OCI-LY7 (cell line): ENCODE measurements at regions not wholly inside any gene's neighbourhood (a gene's known extent, or its start where the extent isn't known, plus 50 kb on each side); places are given as distances from the start of the nearest gene placed in this dataset.
A peak's percentile ranks its signal among the peaks of the same experiment; 100 is the strongest.

Experiments
- BruUV-seq: library from RNA; stranded (reverse); fragments of 400-500 nt; replicated peaks from 2 replicates; lab custom pipeline; 2021; lab: Mats Ljungman, UMichigan
- CTCF ChIA-PET: fragments of 300-600 bp; sonication (Branson Sonifier 250); formaldehyde crosslinking; loops from one replicate; lab custom pipeline; 2022; ENCODE audit warnings: antibody characterized with exemption; ENCODE audit not compliant: unreplicated experiment; lab: Charles Lee
- POLR2A ChIA-PET: fragments of 300-600 bp; sonication (Branson Sonifier 250); formaldehyde crosslinking; loops from one replicate; lab custom pipeline; 2022; ENCODE audit warnings: antibody characterized with exemption; lab: Charles Lee
- DNase-seq: peaks from one replicate; pipeline ENCODE4 v3.0.0-alpha.2; 2015; ENCODE audit warnings: low spot score
- H2AFZ ChIP-seq: fragments of 200-600 bp; sonication (generic), shearing (Covaris generic); 2 replicates; pipeline ENCODE4 v1.6.1; 2014; ENCODE audit warnings: mild to moderate bottlenecking, antibody characterized with exemption, low read length, moderate library complexity
- H3K27ac ChIP-seq: fragments of 200-600 bp; sonication (generic); 2 replicates; pipeline ENCODE4 v1.5.1; 2014; ENCODE audit warnings: mixed run types, low read depth, mild to moderate bottlenecking, moderate library complexity, low read length, inconsistent platforms; ENCODE audit not compliant: poor library complexity, severe bottlenecking
- H3K36me3 ChIP-seq: fragments of 200-600 bp; sonication (generic); 2 replicates; pipeline ENCODE4 v1.6.1; 2014; ENCODE audit warnings: mild to moderate bottlenecking, antibody characterized with exemption, low read length, moderate library complexity, mixed read lengths; ENCODE audit not compliant: insufficient read depth
- H3K4me1 ChIP-seq: fragments of 200-600 bp; sonication (generic); 2 replicates; pipeline ENCODE4 v1.5.1; 2014; ENCODE audit warnings: mild to moderate bottlenecking, low read length; ENCODE audit not compliant: insufficient read depth, poor library complexity, severe bottlenecking
- H3K4me2 ChIP-seq: fragments of 200-600 bp; sonication (generic); 2 replicates; pipeline ENCODE4 v1.6.1; 2014; ENCODE audit warnings: mild to moderate bottlenecking, low read length
- H3K4me3 ChIP-seq: fragments of 200-600 bp; sonication (generic); 2 replicates; pipeline ENCODE4 v1.5.1; 2014; ENCODE audit warnings: mild to moderate bottlenecking, low read depth, low read length; ENCODE audit not compliant: poor library complexity, severe bottlenecking
- H3K79me2 ChIP-seq: fragments of 200-600 bp; sonication (generic); 2 replicates; pipeline ENCODE4 v1.6.1; 2016; ENCODE audit warnings: low read depth, mild to moderate bottlenecking, low read length, moderate library complexity, mixed read lengths; ENCODE audit not compliant: insufficient read depth
- H3K9me2 ChIP-seq: fragments of 200-600 bp; sonication (generic); 2 replicates; pipeline ENCODE4 v1.6.1; 2016; ENCODE audit warnings: mild to moderate bottlenecking, low read length, mixed read lengths; ENCODE audit not compliant: insufficient read depth
- H3K9me3 ChIP-seq: fragments of 200-600 bp; sonication (generic); 2 replicates; pipeline ENCODE4 v1.6.1; 2014; ENCODE audit warnings: mild to moderate bottlenecking, mixed run types, low read length, mixed read lengths
- H4K20me1 ChIP-seq: fragments of 200-600 bp; sonication (generic); 2 replicates; pipeline ENCODE4 v1.6.1; 2014; ENCODE audit warnings: mild to moderate bottlenecking, antibody characterized with exemption, low read length, moderate library complexity, mixed read lengths; ENCODE audit not compliant: insufficient read depth
- EZH2phosphoT487 ChIP-seq: fragments of 200-600 bp; sonication (generic); IDR thresholded peaks from 2 replicates; pipeline ENCODE4 v1.6.1; 2018; ENCODE audit warnings: low read depth, borderline replicate concordance, mild to moderate bottlenecking, mixed run types, antibody characterized with exemption, low read length, moderate library complexity, mixed read lengths
- intact Hi-C: fragments of 100-400 bp; cut with micrococcal nuclease; formaldehyde crosslinking; loops from one replicate; pipeline ENCODE4 v1.10.0; 2022; ENCODE audit not compliant: unreplicated experiment
- TF ChIP-seq, protein P1 (sequence below): fragments of 200-600 bp; sonication (generic); conservative IDR thresholded peaks from 2 replicates; pipeline ENCODE4 v1.5.1; 2014; ENCODE audit warnings: mild to moderate bottlenecking, antibody characterized with exemption, low read length, moderate library complexity, mixed read lengths

DNA sequence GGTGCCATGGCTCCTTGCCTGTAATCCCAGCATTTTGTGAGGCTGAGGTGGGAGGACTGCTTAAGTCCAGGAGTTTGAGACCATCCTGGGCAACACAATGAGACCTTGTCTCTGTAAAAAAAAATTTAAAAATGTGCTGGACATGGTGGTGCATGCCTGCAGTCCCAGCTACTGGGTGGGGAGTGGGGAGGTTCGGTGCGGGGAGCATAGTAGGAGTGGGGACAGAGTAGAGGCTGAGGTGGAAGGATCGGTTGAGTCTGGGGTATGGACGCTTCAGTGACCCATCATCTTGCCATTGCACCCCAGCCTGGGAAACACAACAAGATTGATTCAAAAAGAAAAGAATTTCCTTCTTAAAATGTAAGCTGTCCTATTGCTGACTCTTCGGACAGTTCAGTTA lies 1490.0 kb upstream of the GBE1 start:
- H2AFZ ChIP-seq = no peak overlapping the region
- no peaks in the 10 kb centered on the region for H4K20me1 ChIP-seq
- H3K27ac ChIP-seq = no peak overlapping the region
- intact Hi-C loops = no loop called here
- 0 out of 2 replicates have a peak, but pooled peaks cover 4% of the 10 kb centered on the region for H3K9me2 ChIP-seq
- no peaks in the 10 kb centered on the region for H3K9me3 ChIP-seq
- H3K36me3 ChIP-seq = no peaks in the 10 kb centered on the region
- TF ChIP-seq EZH2phosphoT487 = no peak
- TF ChIP-seq, protein P1, sequence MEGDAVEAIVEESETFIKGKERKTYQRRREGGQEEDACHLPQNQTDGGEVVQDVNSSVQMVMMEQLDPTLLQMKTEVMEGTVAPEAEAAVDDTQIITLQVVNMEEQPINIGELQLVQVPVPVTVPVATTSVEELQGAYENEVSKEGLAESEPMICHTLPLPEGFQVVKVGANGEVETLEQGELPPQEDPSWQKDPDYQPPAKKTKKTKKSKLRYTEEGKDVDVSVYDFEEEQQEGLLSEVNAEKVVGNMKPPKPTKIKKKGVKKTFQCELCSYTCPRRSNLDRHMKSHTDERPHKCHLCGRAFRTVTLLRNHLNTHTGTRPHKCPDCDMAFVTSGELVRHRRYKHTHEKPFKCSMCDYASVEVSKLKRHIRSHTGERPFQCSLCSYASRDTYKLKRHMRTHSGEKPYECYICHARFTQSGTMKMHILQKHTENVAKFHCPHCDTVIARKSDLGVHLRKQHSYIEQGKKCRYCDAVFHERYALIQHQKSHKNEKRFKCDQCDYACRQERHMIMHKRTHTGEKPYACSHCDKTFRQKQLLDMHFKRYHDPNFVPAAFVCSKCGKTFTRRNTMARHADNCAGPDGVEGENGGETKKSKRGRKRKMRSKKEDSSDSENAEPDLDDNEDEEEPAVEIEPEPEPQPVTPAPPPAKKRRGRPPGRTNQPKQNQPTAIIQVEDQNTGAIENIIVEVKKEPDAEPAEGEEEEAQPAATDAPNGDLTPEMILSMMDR = no peak
- ChIA-PET POLR2A (no interaction called here), CTCF (no interaction called here)
- H3K79me2 ChIP-seq = no peaks in the 10 kb centered on the region
- H3K4me2 ChIP-seq = no peak overlapping the region
- BruUV-seq = no TSS peak
- H3K4me3 ChIP-seq = no peak overlapping the region
- no peak for DNase-seq
- peaks cover 4% of the 10 kb centered on the region for H3K4me1 ChIP-seq

DNA sequence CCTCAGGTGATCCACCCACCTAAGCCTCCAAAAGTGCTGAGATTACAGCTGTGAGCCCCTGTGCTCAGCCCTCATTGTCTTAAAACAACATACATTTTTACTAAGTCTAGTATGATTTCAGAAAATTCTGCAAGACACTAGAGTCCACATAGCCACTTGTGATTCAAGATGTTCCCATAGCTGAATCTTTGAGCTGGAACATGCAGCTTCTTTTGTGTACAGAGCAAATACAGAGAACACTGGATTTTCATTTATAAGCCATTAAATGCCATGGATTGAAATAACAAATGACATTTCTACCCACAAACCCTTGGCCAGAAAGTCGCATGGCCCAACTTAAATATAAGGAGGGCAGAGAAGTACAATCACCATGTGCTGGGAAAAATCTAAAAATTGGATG lies 1489.2 kb upstream of the GBE1 start:
- H3K36me3 ChIP-seq = no peaks in the 10 kb centered on the region
- TF ChIP-seq, protein P1 = no peak
- no peak for TF ChIP-seq EZH2phosphoT487
- H3K9me3 ChIP-seq = no peaks in the 10 kb centered on the region
- H3K4me3 ChIP-seq = no peak overlapping the region
- 0 out of 2 replicates have a peak, but pooled peaks cover 4% of the 10 kb centered on the region for H3K9me2 ChIP-seq
- no peak overlapping the region for H3K4me2 ChIP-seq
- H3K4me1 ChIP-seq = peaks cover 4% of the 10 kb centered on the region
- no peaks in the 10 kb centered on the region for H4K20me1 ChIP-seq
- H2AFZ ChIP-seq = no peak overlapping the region
- H3K79me2 ChIP-seq = no peaks in the 10 kb centered on the region
- BruUV-seq = no TSS peak
- no peak for DNase-seq
- ChIA-PET CTCF (no interaction called here), POLR2A (interaction anchor here (1.2 kb wide), 1 partner anchor 13 kb away, joined by 5 read pairs; no protein-coding TSS in a partner anchor)
- no peak overlapping the region for H3K27ac ChIP-seq
- intact Hi-C loops = no loop called here

DNA sequence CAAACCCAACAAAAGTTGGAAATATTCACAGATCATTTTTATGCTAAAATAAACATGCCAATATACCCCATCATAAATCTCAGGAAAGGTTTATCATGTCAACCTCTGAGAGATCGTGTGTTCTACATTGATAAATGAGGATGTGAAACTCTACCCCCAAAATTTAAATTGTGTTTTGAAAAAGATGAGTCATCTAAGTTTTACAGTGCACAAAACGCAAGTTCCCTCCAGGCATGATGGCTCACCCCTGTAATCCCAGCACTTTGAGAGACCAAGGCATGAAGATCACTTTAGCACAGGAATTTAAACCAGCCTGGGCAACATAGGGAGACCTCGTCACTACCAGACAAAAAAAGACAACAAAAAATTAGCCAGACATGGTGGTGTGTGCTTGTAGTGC lies 1487.0 kb upstream of the GBE1 start:
- peak; percentile 14 for DNase-seq
- intact Hi-C loops = no loop called here
- peaks cover 4% of the 10 kb centered on the region for H3K4me1 ChIP-seq
- H3K9me2 ChIP-seq = 0 out of 2 replicates have a peak, but pooled peaks cover 4% of the 10 kb centered on the region
- no peak overlapping the region for H3K4me2 ChIP-seq
- no peaks in the 10 kb centered on the region for H3K9me3 ChIP-seq
- H2AFZ ChIP-seq = 0 out of 2 replicates have a peak overlapping the region, but pooled peaks have one; percentile 31
- H4K20me1 ChIP-seq = no peaks in the 10 kb centered on the region
- CTCF ChIA-PET = no interaction called here
- H3K4me3 ChIP-seq = no peak overlapping the region
- no peaks in the 10 kb centered on the region for H3K79me2 ChIP-seq
- BruUV-seq = no TSS peak
- no peak overlapping the region for H3K27ac ChIP-seq
- H3K36me3 ChIP-seq = no peaks in the 10 kb centered on the region
- POLR2A ChIA-PET = no interaction called here
- TF ChIP-seq EZH2phosphoT487 = no peak
